NT2/D1 (cell line): ENCODE measurements at regions not wholly inside any gene's neighbourhood (a gene's known extent, or its start where the extent isn't known, plus 50 kb on each side); places are given as distances from the start of the nearest gene placed in this dataset.

Experiments
- SUZ12 ChIP-seq: IDR thresholded peaks from 2 replicates; pipeline ENCODE4 v1.6.1; 2011; ENCODE audit not compliant: insufficient read length, insufficient read depth; ENCODE audit errors: extremely low read depth
- YY1 ChIP-seq: IDR thresholded peaks from 2 replicates; pipeline ENCODE4 v1.6.1; 2011; ENCODE audit not compliant: insufficient read length, insufficient read depth
- ZNF274 ChIP-seq: IDR thresholded peaks from 2 replicates; pipeline ENCODE4 v1.6.1; 2011; ENCODE audit warnings: mild to moderate bottlenecking, low read depth, low read length

DNA sequence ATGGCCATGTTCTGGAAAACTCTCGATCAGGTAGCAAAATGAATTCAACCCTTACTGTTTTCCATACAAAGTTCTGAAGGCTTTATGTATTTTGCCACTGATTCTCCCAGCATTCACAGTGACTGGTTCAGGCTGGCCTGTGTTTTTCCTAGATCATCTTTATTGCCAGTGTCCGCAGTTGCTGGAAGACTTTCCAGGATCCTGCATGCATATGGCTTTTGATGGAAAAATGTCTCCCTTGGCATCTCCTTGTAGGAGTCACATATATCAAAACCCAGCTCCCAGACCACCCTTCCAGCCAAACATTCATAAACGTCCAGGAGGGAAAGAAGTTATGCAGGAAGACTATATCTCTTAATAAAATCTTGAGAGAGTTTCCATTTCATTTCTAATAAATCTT is 588.8 kb downstream of the MAFB start:
- TF ChIP-seq ZNF274 (no peak), YY1 (no peak), SUZ12 (no peak)
